ENCODE measurements at regions not wholly inside any gene's neighbourhood (a gene's known extent, or its start where the extent isn't known, plus 50 kb on each side); places are given as distances from the start of the nearest gene placed in this dataset.

DNA sequence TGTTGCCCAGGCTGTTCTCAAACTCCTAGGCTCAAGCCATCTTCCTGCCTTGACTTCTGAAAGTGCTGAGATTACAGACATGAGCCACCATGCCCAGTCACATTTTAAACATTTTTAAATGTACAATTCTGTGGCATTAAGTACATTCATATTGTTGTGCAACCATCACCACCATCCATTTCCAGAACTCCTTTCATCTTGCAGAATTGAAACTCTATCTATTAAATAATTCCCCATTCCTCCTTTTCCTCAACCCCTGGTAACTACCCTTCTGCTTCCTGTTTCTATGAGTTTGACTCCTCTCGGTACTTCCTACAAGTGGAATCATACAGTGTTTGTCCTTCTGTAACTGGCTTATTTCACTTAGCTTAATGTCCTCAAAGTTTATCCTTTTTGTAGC, 103.8 kb upstream of the NAA20 start:
- Histone ChIP-seq H3K79me2 (ENCODE audit: control insufficient read depth, insufficient read depth, low read length) (no peaks in the 10 kb centered on the region), H3K27me3 (replicated peaks in 1 of 4; ENCODE audit: control extremely low read depth in 1 of 4, control insufficient read depth in 3 of 4, insufficient read depth in 4 of 4, low read length in 3 of 4) (no peaks in the 10 kb centered on the region), H3K27ac (ENCODE audit: low read length in 2 of 2) (no peak overlapping the region), H2AFZ (ENCODE audit: insufficient read depth, low read depth, low read length, poor library complexity, severe bottlenecking) (no peak overlapping the region), H4K20me1 (ENCODE audit: control insufficient read depth, insufficient read depth, low read length, poor library complexity, severe bottlenecking) (no peaks in the 10 kb centered on the region), H3K4me3 (ENCODE audit: control extremely low read depth in 1 of 5, extremely low read depth in 1 of 5, insufficient read depth in 1 of 5, low read depth in 2 of 5, low read length in 4 of 5) (no peak overlapping the region), H3K36me3 (replicated peaks in 1 of 2; ENCODE audit: control extremely low read depth in 1 of 2, control insufficient read depth in 1 of 2, extremely low read depth in 1 of 2, insufficient read depth in 2 of 2, low read length in 1 of 2) (no peaks in the 10 kb centered on the region), H3K9me3 (ENCODE audit: control extremely low read depth in 1 of 3, control insufficient read depth in 2 of 3, insufficient read depth in 1 of 3, low read length in 2 of 3) (no peaks in the 10 kb centered on the region), H3K4me1 (ENCODE audit: control insufficient read depth in 2 of 2, insufficient read depth in 2 of 2, low read length in 2 of 2) (peaks cover 27 to 40% of the 10 kb centered on the region in 2 donors), H3K4me2 (replicated peaks; ENCODE audit: low read depth, low read length, poor library complexity, severe bottlenecking) (no peak overlapping the region), H3K9ac (ENCODE audit: low read length) (no peak overlapping the region)
- ATAC-seq (ENCODE audit: low read depth) (no peak), DNase-seq (no peak)
- TF ChIP-seq, protein P1, sequence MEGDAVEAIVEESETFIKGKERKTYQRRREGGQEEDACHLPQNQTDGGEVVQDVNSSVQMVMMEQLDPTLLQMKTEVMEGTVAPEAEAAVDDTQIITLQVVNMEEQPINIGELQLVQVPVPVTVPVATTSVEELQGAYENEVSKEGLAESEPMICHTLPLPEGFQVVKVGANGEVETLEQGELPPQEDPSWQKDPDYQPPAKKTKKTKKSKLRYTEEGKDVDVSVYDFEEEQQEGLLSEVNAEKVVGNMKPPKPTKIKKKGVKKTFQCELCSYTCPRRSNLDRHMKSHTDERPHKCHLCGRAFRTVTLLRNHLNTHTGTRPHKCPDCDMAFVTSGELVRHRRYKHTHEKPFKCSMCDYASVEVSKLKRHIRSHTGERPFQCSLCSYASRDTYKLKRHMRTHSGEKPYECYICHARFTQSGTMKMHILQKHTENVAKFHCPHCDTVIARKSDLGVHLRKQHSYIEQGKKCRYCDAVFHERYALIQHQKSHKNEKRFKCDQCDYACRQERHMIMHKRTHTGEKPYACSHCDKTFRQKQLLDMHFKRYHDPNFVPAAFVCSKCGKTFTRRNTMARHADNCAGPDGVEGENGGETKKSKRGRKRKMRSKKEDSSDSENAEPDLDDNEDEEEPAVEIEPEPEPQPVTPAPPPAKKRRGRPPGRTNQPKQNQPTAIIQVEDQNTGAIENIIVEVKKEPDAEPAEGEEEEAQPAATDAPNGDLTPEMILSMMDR (IDR thresholded peaks at IDR 0.05): no peak
- no peak for TF ChIP-seq EZH2 (IDR thresholded peaks at IDR 0.05; ENCODE audit: borderline replicate concordance, insufficient read depth, low read depth, low read length, poor library complexity, severe bottlenecking)
- Mint-ChIP-seq H3K9me3 (ENCODE audit: insufficient read depth) (no peaks in the 10 kb centered on the region), H3K4me1 (peaks cover 50% of the 10 kb centered on the region), H3K4me3 (no peak overlapping the region), H3K27me3 (no peaks in the 10 kb centered on the region), H3K27ac (no peak overlapping the region)
- WGBS (ENCODE audit: insufficient coverage): no CpG with 5 or more reads among the region's 1 CpG
- intact Hi-C loops (cut with micrococcal nuclease): loop anchor here (10.0 kb wide), 1 partner anchor 99 kb away; no protein-coding TSS in a partner anchor
- ChIA-PET CTCF (interaction anchor here (1.4 kb wide), 1 partner anchor 10 kb away, joined by 3 read pairs; no protein-coding TSS in a partner anchor), POLR2A (no interaction called here)

DNA sequence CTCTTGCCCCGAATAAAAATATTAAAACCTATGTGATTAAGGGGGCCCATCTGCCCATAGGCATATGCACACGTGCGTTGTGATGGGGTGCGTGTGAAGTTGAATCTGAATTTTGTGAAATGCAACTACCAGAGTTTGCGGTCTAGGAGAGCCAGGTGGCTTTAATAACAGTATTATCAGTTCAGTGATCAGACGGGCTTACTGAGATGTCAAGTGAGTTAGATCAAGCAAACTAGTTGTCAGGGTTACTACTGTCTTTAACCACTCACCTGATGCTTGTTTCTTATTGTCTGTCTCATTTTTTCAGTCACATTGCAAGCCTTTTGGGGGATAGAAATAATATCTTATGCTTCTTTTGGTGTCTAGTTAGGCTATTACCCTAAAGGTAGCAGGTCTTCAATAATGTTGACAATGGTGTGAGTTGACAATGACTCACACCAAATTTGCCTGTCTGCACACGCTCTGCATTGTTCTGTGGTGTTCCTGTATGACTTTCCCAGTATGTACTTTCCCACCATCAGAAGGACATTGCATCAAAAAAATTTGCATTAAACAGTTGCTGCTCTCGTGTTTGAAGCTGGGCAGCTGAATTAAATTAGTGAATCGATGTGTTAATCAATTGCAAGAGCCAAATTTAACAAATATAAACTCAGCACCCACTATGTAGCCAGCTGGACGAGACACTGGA, 103.1 kb upstream of the NAA20 start:
- ATAC-seq (ENCODE audit: low read depth) (no peak), DNase-seq (no peak)
- Histone ChIP-seq H3K4me3 (ENCODE audit: control extremely low read depth in 1 of 5, extremely low read depth in 1 of 5, insufficient read depth in 1 of 5, low read depth in 2 of 5, low read length in 4 of 5) (no peak overlapping the region), H3K9ac (ENCODE audit: low read length) (no peak overlapping the region), H3K9me3 (ENCODE audit: control extremely low read depth in 1 of 3, control insufficient read depth in 2 of 3, insufficient read depth in 1 of 3, low read length in 2 of 3) (no peaks in the 10 kb centered on the region), H3K4me1 (ENCODE audit: control insufficient read depth in 2 of 2, insufficient read depth in 2 of 2, low read length in 2 of 2) (peaks cover 33 to 47% of the 10 kb centered on the region in 2 donors), H3K27ac (ENCODE audit: low read length in 2 of 2) (no peak overlapping the region), H3K27me3 (replicated peaks in 1 of 4; ENCODE audit: control extremely low read depth in 1 of 4, control insufficient read depth in 3 of 4, insufficient read depth in 4 of 4, low read length in 3 of 4) (no peaks in the 10 kb centered on the region), H3K36me3 (replicated peaks in 1 of 2; ENCODE audit: control extremely low read depth in 1 of 2, control insufficient read depth in 1 of 2, extremely low read depth in 1 of 2, insufficient read depth in 2 of 2, low read length in 1 of 2) (no peaks in the 10 kb centered on the region), H3K4me2 (replicated peaks; ENCODE audit: low read depth, low read length, poor library complexity, severe bottlenecking) (no peak overlapping the region), H2AFZ (ENCODE audit: insufficient read depth, low read depth, low read length, poor library complexity, severe bottlenecking) (no peak overlapping the region), H3K79me2 (ENCODE audit: control insufficient read depth, insufficient read depth, low read length) (no peaks in the 10 kb centered on the region), H4K20me1 (ENCODE audit: control insufficient read depth, insufficient read depth, low read length, poor library complexity, severe bottlenecking) (no peaks in the 10 kb centered on the region)
- TF ChIP-seq EZH2 (IDR thresholded peaks at IDR 0.05; ENCODE audit: borderline replicate concordance, insufficient read depth, low read depth, low read length, poor library complexity, severe bottlenecking): no peak
- TF ChIP-seq, protein P1 (IDR thresholded peaks at IDR 0.05): no peak
- Mint-ChIP-seq H3K27ac (no peak overlapping the region), H3K27me3 (no peaks in the 10 kb centered on the region), H3K9me3 (ENCODE audit: insufficient read depth) (no peaks in the 10 kb centered on the region), H3K4me1 (peaks cover 52% of the 10 kb centered on the region), H3K4me3 (peak overlapping the region; percentile 20)
- ChIA-PET CTCF (interaction anchor here (1.4 kb wide), 1 partner anchor 11 kb away, joined by 3 read pairs; no protein-coding TSS in a partner anchor), POLR2A (no interaction called here)
- intact Hi-C loops (cut with micrococcal nuclease): loop anchor here (10.0 kb wide), 1 partner anchor 99 kb away; no protein-coding TSS in a partner anchor
- WGBS (ENCODE audit: insufficient coverage): 94% methylated on average over 3 of the region's 10 CpGs
